ENCODE measurements at regions not wholly inside any gene's neighbourhood (a gene's known extent, or its start where the extent isn't known, plus 50 kb on each side); places are given as distances from the start of the nearest gene placed in this dataset.

- TF ChIP-seq HOXB6 (CRISPR knock-in tag; IDR thresholded peaks at IDR 0.05; ENCODE audit: borderline replicate concordance) (no peak), ERF (CRISPR knock-in tag; IDR thresholded peaks at IDR 0.05) (no peak), ZNF253 (CRISPR knock-in tag; conservative IDR thresholded peaks at IDR 0.05) (no peak), ZNF175 (CRISPR knock-in tag; IDR thresholded peaks at IDR 0.05; ENCODE audit: low read depth) (0 out of 2 replicates have a peak, but pooled peaks have one; percentile 30), STAT5A (IDR thresholded peaks at IDR 0.05; ENCODE audit: borderline replicate concordance, low read length) (peak; percentile 73; the same call in 1 of the 2 replicates), ZSCAN29 (IDR thresholded peaks at IDR 0.05) (no peak), BRD4 (IDR thresholded peaks at IDR 0.05) (no peak), BCL6 (CRISPR knock-in tag; IDR thresholded peaks at IDR 0.05) (no peak), ZNF165 (CRISPR knock-in tag; IDR thresholded peaks at IDR 0.05; ENCODE audit: borderline replicate concordance) (no peak), ZNF217 (CRISPR knock-in tag; IDR thresholded peaks at IDR 0.05) (no peak), SREBF2 (CRISPR knock-in tag; IDR thresholded peaks at IDR 0.05) (no peak), WHSC1 (IDR thresholded peaks at IDR 0.05; ENCODE audit: low read length) (no peak), ZNF384 (IDR thresholded peaks at IDR 0.05; ENCODE audit: low read depth, low read length) (no peak), SMARCE1 (IDR thresholded peaks at IDR 0.05) (peak; percentile 77), RFX1 (IDR thresholded peaks at IDR 0.05) (no peak; the same call in 1 of the 2 replicates), CBX2 (IDR thresholded peaks at IDR 0.05; ENCODE audit: insufficient read depth, low read length, poor library complexity, severe bottlenecking) (no peak), ZFP1 (CRISPR knock-in tag; IDR thresholded peaks at IDR 0.05) (no peak), ZNF121 (CRISPR knock-in tag; conservative IDR thresholded peaks at IDR 0.05) (no peak), HMG20B (CRISPR knock-in tag; IDR thresholded peaks at IDR 0.05) (no peak), NCOA1 (IDR thresholded peaks at IDR 0.05; ENCODE audit: low read depth) (peak; percentile 37; the same call in 1 of the 2 replicates), NBN (IDR thresholded peaks at IDR 0.05; ENCODE audit: low read depth) (no peak), ZNF280A (IDR thresholded peaks at IDR 0.05; ENCODE audit: low read depth, partially characterized antibody) (no peak), RNF2 (IDR thresholded peaks at IDR 0.05) (0 out of 2 replicates have a peak, but pooled peaks have one; percentile 51), DDX20 (tag; IDR thresholded peaks at IDR 0.05; ENCODE audit: low read depth) (no peak)
- TF ChIP-seq, protein P1, sequence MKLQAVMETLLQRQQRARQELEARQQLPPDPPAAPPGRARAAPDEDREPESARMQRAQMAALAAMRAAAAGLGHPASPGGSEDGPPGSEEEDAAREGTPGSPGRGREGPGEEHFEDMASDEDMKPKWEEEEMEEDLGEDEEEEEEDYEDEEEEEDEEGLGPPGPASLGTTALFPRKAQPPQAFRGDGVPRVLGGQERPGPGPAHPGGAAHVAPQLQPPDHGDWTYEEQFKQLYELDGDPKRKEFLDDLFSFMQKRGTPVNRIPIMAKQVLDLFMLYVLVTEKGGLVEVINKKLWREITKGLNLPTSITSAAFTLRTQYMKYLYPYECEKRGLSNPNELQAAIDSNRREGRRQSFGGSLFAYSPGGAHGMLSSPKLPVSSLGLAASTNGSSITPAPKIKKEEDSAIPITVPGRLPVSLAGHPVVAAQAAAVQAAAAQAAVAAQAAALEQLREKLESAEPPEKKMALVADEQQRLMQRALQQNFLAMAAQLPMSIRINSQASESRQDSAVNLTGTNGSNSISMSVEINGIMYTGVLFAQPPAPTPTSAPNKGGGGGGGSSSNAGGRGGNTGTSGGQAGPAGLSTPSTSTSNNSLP (IDR thresholded peaks at IDR 0.05; ENCODE audit: borderline replicate concordance, low read depth, low read length): no peak
- TF ChIP-seq, protein P2, sequence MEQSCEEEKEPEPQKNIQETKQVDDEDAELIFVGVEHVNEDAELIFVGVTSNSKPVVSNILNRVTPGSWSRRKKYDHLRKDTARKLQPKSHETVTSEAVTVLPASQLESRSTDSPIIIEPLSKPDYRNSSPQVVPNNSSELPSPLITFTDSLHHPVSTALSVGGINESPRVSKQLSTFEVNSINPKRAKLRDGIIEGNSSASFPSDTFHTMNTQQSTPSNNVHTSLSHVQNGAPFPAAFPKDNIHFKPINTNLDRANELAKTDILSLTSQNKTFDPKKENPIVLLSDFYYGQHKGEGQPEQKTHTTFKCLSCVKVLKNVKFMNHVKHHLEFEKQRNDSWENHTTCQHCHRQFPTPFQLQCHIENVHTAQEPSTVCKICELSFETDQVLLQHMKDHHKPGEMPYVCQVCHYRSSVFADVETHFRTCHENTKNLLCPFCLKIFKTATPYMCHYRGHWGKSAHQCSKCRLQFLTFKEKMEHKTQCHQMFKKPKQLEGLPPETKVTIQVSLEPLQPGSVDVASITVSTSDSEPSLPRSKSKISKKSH (CRISPR knock-in tag; IDR thresholded peaks at IDR 0.05): no peak
- TF ChIP-seq, protein P3, sequence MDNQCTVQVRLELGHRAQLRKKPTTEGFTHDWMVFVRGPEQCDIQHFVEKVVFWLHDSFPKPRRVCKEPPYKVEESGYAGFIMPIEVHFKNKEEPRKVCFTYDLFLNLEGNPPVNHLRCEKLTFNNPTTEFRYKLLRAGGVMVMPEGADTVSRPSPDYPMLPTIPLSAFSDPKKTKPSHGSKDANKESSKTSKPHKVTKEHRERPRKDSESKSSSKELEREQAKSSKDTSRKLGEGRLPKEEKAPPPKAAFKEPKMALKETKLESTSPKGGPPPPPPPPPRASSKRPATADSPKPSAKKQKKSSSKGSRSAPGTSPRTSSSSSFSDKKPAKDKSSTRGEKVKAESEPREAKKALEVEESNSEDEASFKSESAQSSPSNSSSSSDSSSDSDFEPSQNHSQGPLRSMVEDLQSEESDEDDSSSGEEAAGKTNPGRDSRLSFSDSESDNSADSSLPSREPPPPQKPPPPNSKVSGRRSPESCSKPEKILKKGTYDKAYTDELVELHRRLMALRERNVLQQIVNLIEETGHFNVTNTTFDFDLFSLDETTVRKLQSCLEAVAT (IDR thresholded peaks at IDR 0.05): no peak
Measured at GRCh38 chr3:139288266-139288821, 55.5 kb upstream of the MRPS22 start (continued).
